HG03354 (cell line): ENCODE measurements at regions not wholly inside any gene's neighbourhood (a gene's known extent, or its start where the extent isn't known, plus 50 kb on each side); places are given as distances from the start of the nearest gene placed in this dataset.
A peak's percentile ranks its signal among the peaks of the same experiment; 100 is the strongest.
"Not testable (repeated sequence)": the region's sequence is repeated elsewhere in the genome, so short reads cannot be mapped to it uniquely, and the experiment has no call there.

Source experiments
- ATAC-seq: cut with Tn5 transposase; IDR thresholded peaks from one replicate; pipeline ENCODE4 v1.9.1; 2021; ENCODE audit warnings: mild to moderate bottlenecking; ENCODE audit not compliant: unreplicated experiment, poor library complexity, severe bottlenecking

DNA sequence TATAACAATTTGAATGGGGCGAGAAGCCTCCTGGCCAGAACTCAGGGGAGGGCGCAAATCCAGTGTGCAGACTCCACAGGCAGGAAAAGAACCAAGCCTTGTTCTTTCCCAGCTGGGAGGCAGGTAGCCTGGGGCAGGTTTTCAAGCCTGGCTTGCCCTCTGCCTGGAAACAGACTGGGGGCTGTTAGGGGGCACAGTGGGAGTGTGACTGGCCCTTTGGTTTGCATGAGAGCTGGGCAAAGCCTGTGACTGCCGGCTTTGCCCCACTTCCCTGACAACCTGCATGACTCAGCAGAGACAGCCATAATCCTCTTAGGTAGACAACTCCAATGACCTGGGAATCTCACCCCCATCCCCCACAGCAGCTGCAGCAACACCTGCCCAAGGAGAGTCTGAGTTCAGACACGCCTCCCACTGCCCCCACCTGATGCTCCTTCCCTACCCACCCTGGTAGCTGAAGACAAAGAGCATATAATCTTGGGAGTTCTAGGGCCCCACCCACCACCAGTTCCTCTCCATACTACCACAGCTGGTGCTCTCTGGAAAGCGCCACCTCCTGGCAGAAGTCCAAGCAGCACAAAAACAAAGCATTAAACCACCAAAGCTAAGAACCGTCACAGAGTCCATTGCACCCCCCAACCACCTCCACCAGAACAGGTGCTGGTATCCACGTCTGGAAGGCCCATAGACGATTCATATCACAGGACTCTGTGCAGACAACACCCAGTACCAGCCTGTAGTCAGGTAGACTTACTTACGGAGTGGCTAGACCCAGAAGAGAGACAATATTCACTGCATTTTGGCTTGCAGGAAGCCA is 402.5 kb downstream of the STK39 start:
- no peak for ATAC-seq

GRCh38 chr2:167843657-167844056 is 403.7 kb downstream of the STK39 start:
- no peak for ATAC-seq

GRCh38 chr2:167843217-167843616 is 404.2 kb downstream of the STK39 start:
- no peak for ATAC-seq

DNA sequence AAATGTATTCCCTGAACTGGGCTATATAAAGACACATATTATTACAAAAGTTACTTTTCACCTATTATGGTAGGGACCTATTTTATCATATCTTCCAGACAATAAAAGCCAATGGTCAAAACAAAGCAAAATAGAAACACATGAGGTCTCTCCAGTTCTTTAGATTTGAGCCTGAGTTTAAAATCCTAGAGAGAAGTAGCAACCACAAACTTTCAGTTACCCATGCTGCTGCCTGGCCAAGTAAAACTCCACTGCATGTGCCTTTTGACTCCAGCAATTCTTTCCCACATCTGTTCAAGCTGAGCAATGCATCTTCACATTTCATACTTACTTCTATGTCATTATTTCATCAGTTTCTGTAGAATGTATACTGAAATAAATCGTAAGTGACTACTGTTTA is 405.3 kb downstream of the STK39 start:
- peak; percentile 57 for ATAC-seq

DNA sequence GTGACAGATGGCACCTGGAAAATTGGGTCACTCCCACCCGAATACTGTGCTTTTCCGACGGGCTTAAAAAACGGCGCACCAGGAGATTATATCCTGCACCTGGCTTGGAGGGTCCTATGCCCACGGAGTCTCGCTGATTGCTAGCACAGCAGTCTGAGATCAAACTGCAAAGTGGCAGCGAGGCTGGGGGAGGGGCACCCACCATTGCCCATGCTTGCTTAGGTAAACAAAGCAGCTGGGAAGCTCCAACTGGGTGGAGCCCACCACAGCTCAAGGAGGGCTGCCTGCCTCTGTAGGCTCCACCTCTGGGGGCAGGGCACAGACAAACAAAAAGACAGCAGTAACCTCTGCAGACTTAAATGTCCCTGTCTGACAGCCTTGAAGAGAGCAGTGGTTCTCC is 412.1 kb downstream of the STK39 start:
- ATAC-seq = not testable (repeated sequence)

DNA sequence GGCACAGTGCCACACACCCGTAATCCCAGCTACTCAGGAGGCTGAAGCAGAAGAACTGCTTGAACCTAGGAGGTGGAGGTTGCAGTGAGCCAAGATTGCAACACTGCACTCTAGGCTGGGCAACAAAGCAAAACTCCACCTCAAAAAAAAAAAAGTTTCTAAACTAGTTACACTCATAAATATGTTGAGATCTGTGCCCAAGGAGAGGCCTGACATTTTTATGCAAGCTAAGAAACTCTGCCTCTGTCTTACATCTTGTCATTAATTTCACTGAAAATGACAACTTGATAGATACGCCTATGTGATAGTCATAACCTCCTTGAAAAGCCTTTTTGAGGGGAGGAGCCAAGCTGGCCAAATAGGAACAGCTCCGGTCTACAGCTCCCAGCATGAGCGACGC is 412.7 kb downstream of the STK39 start:
- no peak for ATAC-seq

DNA sequence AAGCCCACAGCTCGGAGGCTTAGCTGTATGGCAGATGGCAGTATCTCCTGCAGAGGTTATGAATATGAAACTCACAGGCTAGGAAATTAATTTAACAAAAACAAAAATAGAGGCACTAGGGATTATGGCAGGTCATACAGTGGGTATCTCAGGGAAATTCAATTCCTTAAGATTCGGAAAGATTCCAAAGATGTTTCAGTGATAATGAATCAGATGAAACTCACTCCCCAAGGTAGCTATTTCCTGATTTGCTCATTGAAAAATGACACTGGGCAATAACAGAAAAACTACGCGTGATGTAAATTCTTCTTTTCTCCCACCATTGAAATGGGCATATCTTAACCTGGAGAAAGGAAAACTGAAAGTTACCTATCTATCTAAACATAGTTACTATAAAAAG is 414.1 kb downstream of the STK39 start:
- no peak for ATAC-seq

DNA sequence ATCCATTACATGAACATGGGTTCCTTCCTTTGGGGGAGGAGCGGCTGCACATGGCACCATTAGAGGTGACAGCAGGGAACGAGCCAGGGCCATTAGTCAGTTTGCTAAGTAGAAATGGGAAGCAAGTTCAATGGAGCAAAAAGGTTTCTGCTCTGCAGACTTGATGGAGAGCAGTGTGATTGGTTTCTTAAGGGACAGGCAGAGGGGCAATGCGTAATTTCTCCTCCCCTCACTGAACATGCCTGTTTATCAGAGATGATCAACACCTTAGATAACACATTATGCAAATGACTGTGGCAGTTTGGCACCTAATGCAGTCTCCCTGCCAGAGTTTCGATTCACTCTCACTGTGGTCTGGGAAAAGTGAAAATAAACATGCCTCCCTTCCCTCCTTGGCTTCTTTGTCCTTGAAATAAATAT is 414.5 kb downstream of the STK39 start:
- no peak for ATAC-seq

DNA sequence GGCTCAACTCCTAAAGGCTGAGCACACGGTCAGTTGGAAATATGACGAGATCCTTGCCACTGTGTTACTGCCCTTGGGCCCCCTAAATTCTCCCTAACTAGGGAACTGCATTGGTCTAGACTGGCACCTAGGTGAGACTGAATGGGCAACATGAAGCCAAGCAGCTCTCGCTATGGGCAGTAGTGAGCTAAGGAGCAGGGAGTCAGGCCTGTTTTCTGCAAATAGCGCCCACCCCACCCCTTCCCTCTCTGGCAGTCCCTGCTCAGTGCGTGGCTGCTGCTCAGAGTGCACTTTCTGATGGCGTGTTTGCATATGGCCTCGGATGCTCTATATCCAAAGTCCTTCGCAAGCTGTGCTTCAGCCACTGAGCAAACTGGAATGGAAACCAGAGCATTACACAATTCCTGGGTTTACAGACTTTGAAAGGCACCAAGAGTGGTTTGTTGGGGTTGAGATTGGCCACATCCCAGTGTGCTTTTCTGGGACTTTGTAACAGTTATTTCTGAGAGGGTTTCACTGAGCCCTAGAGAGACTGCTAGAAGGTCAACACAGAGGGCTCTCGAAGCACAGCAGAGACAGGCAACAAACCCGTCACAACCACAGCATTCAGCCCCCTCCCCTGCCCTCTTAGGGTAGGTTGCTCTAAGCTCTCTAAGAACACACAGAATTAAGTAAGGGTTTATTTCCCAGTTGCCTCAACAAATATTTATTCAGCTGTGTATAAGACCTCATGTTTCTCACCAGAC is 419.9 kb downstream of the STK39 start:
- no peak for ATAC-seq

GRCh38 chr2:167826906-167827305 is 420.5 kb downstream of the STK39 start:
- no peak for ATAC-seq

DNA sequence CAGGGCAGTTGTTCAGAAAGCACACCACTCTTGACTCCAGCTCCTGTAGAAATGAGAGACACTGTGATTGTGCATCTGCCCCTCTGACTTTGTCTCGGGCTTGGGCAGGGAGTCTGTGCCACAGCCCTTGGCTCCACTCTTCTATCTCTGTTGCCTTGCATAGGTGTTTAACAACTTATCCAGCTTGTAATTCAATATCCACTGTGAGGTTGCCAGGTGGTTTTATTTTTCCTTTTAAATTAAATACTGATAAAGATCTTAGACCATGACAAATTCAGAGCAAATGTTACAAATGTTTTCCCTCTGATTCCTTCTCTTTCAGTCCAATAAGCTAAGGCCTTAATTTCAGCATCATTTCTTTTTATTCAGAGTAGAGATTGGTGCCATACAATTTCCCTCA is 421.7 kb downstream of the STK39 start:
- ATAC-seq = no peak

GRCh38 chr2:167822690-167823465 is 424.5 kb downstream of the STK39 start:
- ATAC-seq = no peak

GRCh38 chr2:167820488-167820887 is 426.9 kb downstream of the STK39 start:
- ATAC-seq = no peak

DNA sequence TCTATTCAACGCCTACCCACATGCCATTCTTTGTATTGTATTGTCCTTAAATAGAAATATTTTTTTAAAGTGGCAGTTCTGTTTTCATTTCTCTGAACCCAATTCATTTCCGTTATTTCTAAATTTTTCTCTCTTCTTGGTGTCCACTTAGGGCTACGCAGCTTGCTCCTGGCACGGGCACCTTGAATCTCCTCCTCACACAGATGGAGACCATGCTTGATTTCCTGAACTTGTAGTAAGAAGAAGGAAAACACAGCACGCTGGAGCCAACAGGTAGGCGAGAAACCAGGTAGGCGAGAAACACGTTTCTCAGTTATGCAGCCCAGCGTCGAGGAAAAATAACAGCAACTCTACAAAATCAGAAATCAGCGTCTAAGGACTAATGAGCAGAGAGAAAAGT is 428.9 kb downstream of the STK39 start:
- no peak for ATAC-seq

DNA sequence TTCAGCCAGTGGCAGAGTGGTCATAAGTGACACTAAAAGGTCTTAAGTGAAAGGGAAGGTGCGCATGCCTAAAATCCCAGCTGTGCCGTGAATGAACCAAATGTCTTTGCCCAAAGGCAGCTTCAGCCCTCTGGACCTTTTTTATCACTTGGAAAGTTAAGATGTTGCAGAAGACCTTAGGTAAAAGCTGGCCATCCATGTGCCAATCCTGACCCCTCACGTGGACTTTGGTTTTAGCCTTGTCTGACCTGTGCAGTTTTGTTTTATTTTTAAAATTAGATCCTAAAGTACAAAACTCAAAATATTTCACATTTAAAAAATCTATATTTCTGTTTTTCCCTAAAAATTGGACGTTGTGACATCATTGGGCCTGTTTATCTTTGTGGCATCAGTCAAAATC is 429.5 kb downstream of the STK39 start:
- ATAC-seq = no peak

DNA sequence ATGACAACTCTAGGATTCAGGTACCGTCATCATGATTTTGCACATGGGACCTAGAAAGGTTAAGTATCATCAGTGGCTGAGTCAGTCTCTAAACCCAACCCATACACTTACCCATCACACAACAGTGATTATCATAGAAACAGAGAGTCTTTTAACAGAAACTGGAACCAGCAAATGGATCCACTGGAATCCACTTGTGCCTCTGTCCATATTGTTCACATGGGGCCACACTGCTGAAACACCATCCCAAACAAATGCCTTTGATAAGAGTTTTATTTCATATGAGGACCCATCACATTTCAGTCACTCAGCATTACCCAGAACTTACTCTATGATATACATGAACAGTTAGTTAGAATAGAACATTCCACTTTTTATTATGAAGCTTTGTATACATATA is 430.0 kb downstream of the STK39 start:
- ATAC-seq = no peak

GRCh38 chr2:167816874-167817290 is 430.5 kb downstream of the STK39 start:
- no peak for ATAC-seq

DNA sequence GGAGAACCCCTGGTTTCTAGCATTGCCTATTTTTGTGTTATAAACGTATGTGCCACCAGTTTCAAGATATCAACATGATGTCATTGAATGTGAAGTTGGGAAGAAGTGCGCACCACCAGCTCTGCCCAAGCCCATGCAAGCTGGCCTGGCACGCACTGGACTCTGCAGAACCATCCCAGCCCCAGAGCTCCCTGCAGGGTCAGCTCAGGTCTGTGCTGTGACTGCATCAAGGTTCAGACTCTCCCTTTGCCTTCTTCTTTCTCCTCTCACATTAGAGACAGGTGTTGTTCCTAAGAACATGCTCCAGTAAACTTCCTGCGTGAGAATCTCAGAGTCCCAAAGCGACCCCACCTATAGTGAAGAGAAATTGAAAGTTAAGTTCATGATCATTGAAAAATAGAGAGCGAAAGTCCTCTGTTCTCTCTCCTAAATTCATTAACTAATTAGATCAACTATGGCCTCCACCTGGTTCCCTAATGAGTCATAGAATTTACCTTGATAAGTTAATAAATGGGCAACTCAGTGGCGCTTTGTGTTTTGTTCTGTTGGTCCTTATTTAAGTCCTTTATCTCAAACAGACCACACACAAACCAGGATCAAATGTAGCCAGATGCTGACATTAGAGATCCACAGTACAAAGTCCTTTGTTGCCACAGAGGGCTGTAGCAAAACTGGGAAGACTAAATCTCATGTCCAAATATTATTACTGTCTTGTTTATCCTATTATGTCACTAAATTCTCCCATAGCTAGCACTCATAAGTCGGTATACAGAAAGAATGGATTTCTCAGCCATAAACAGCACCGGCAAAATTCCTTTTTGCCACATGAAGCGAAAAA is 432.3 kb downstream of the STK39 start:
- peak; percentile 94 for ATAC-seq

- peak; percentile 16 for ATAC-seq
These were observed 432.9 kb downstream of the STK39 start for GRCh38 chr2:167814482-167814880.

DNA sequence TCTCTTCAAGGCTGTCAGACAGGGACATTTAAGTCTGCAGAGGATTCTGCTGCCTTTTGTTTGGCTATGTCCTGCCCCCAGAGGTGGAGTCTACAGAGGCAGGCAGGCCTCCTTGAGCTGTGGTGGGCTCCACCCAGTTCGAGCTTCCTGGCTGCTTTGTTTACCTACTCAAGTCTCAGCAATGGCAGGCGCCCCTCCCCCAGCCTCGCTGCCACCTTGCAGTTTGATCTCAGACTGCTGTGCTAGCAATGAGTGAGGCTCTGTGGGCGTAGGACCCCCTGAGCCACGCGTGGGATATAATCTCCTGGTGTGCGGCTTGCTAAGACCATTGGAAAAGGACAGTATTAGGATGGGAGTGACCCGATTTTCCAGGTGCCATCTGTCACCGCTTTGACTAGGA is 437.6 kb downstream of the STK39 start:
- ATAC-seq = not testable (repeated sequence)
